ENCODE measurements at regions not wholly inside any gene's neighbourhood (a gene's known extent, or its start where the extent isn't known, plus 50 kb on each side); places are given as distances from the start of the nearest gene placed in this dataset.

GRCh38 chr14:65225299-65226159, 123.2 kb upstream of the MAX start:
- no peak for ATAC-seq
- intact Hi-C loops (cut with DNase I) = loop anchor here in 1 of 2 donors (5.0 kb wide), 1 partner anchor 597 kb away; no protein-coding TSS in a partner anchor
- Histone ChIP-seq H3K36me3 (ENCODE audit: insufficient read depth in 1 of 2, low read depth in 1 of 2) (no peaks in the 10 kb centered on the region), H3K27ac (no peak overlapping the region), H3K4me1 (no peaks in the 10 kb centered on the region), H3K9me3 (no peaks in the 10 kb centered on the region), H3K27me3 (ENCODE audit: insufficient read depth in 3 of 3, low read length in 2 of 3) (no peaks in the 10 kb centered on the region), H3K4me3 (no peak overlapping the region)
- no peak for DNase-seq
- 75 to 84% (median 75%) methylated on average over 9 of the region's 9 CpGs for WGBS, 3 donors
- no peak for TF ChIP-seq CTCF (IDR thresholded peaks at IDR 0.05)

GRCh38 chr14:65226824-65227604, 124.7 kb upstream of the MAX start:
- DNase-seq (no peak), ATAC-seq (no peak)
- H3K4me1 ChIP-seq = no peaks in the 10 kb centered on the region
- TF ChIP-seq CTCF (IDR thresholded peaks at IDR 0.05) = no peak
- no peaks in the 10 kb centered on the region for H3K9me3 ChIP-seq
- intact Hi-C loops (cut with DNase I) = loop anchor here in 1 of 2 donors (5.0 kb wide), 1 partner anchor 595 kb away; no protein-coding TSS in a partner anchor
- no peak overlapping the region for H3K4me3 ChIP-seq
- WGBS, 3 donors = 76 to 87% (median 83%) methylated on average over 7 of the region's 7 CpGs
- no peaks in the 10 kb centered on the region for H3K36me3 ChIP-seq (ENCODE audit: insufficient read depth in 1 of 2, low read depth in 1 of 2)
- no peaks in the 10 kb centered on the region for H3K27me3 ChIP-seq (ENCODE audit: insufficient read depth in 3 of 3, low read length in 2 of 3)
- H3K27ac ChIP-seq = no peak overlapping the region

- Histone ChIP-seq H3K4me3 (no peak overlapping the region), H3K9me3 (no peaks in the 10 kb centered on the region), H3K4me1 (no peaks in the 10 kb centered on the region), H3K27me3 (ENCODE audit: insufficient read depth in 3 of 3, low read length in 2 of 3) (no peaks in the 10 kb centered on the region), H3K27ac (no peak overlapping the region), H3K36me3 (ENCODE audit: insufficient read depth in 1 of 2, low read depth in 1 of 2) (no peaks in the 10 kb centered on the region)
- DNase-seq (no peak), ATAC-seq (no peak)
- intact Hi-C loops (cut with DNase I) = loop anchor here in 1 of 2 donors (5.0 kb wide), 1 partner anchor 594 kb away; no protein-coding TSS in a partner anchor
- TF ChIP-seq CTCF (IDR thresholded peaks at IDR 0.05) = no peak
- 80 to 91% (median 83%) methylated on average over 2 of the region's 2 CpGs for WGBS, 3 donors
Observed at GRCh38 chr14:65228436-65228835, 126.1 kb upstream of the MAX start.

- H3K9me3 ChIP-seq = no peaks in the 10 kb centered on the region
- no peaks in the 10 kb centered on the region for H3K4me1 ChIP-seq
- peak overlapping the region; percentile 55 for H3K27ac ChIP-seq
- ATAC-seq (peak in 1 of 4 donors; percentile 13), DNase-seq (no peak)
- intact Hi-C loops (cut with DNase I) = loop anchor here in 1 of 2 donors (5.0 kb wide), 1 partner anchor 593 kb away; no protein-coding TSS in a partner anchor
- peak overlapping the region; percentile 66 for H3K4me3 ChIP-seq
- H3K36me3 ChIP-seq (ENCODE audit: insufficient read depth in 1 of 2, low read depth in 1 of 2) = no peaks in the 10 kb centered on the region
- no peak for TF ChIP-seq CTCF (IDR thresholded peaks at IDR 0.05)
- H3K27me3 ChIP-seq (ENCODE audit: insufficient read depth in 3 of 3, low read length in 2 of 3) = no peaks in the 10 kb centered on the region
- 76 to 80% (median 78%) methylated on average over 8 of the region's 8 CpGs for WGBS, 3 donors
Observed at GRCh38 chr14:65228956-65229747, 126.8 kb upstream of the MAX start.

All from psoas muscle (tissue), 7 donors.